Body of pancreas (tissue), 4 donors: ENCODE measurements at regions not wholly inside any gene's neighbourhood (a gene's known extent, or its start where the extent isn't known, plus 50 kb on each side); places are given as distances from the start of the nearest gene placed in this dataset.
A peak's percentile ranks its signal among the peaks of the same experiment; 100 is the strongest.

ENCODE experiments used
- ATAC-seq: fragments of 150-250 bp; one replicate; pipeline ENCODE4 v1.9.1; 2016
- DNase-seq, 4 donors: peaks; one replicate each; pipeline ENCODE4 v3.0.0-alpha.2; 2019
- H3K27ac ChIP-seq, 4 donors: fragments of 200-600 bp; sonication (generic); 1 replicate in 3 of 4; 2 replicates in 1 of 4; pipeline versions ENCODE4 v1.5.1 to v1.6.1; 2016 to 2019; ENCODE audit warnings: mild to moderate bottlenecking in 1 of 4, mixed read lengths in 1 of 4, moderate library complexity in 1 of 4
- H3K27me3 ChIP-seq, 2 donors: fragments of 200-600 bp; sonication (generic); one replicate each; pipeline ENCODE4 v1.6.0; 2016; ENCODE audit warnings: mild to moderate bottlenecking in 1 of 2
- H3K36me3 ChIP-seq, 2 donors: fragments of 200-600 bp; sonication (generic); replicated peaks in 1 of 2; 2 replicates each; pipeline ENCODE4 v1.5.1; 2016; ENCODE audit warnings: low read depth in 2 of 2; ENCODE audit not compliant: insufficient read depth in 1 of 2
- H3K4me1 ChIP-seq: fragments of 200-600 bp; sonication (generic); one replicate; pipeline ENCODE4 v1.6.0; 2016
- H3K4me3 ChIP-seq, 2 donors: fragments of 200-600 bp; sonication (generic); 1 replicate in 1 of 2; 2 replicates in 1 of 2; pipeline ENCODE4 v1.5.1; 2016 to 2019
- H3K9me3 ChIP-seq, 3 donors: fragments of 200-600 bp; sonication (generic); 1 replicate in 2 of 3; 2 replicates in 1 of 3; pipeline ENCODE4 v1.5.1; 2016
- POLR2A ChIP-seq, 3 donors: fragments of 450-650 bp; IDR thresholded peaks; one replicate each; pipeline ENCODE4 v1.6.1; 2016; ENCODE audit warnings: antibody characterized with exemption in 3 of 3, mild to moderate bottlenecking in 2 of 3
- WGBS, 2 donors: methylation state at CpG; one replicate each; pipeline ENCODE4 v1.1.5; 2017; 5-methylcytosine and 5-hydroxymethylcytosine counted together
- intact Hi-C: fragments of 100-400 bp; cut with DNase I; formaldehyde crosslinking; loops from one replicate; pipeline ENCODE4 v1.15.1; 2023
- TF ChIP-seq, protein P1 (sequence below), 7 experiments: fragments of 450-650 bp in 4 of 7; fragments of 200-600 bp in 3 of 7; sonication (generic) in 3 of 7; IDR thresholded peaks; one replicate each; pipeline ENCODE4 v1.5.1; 2016 to 2019; ENCODE audit warnings: antibody characterized with exemption in 7 of 7

DNA sequence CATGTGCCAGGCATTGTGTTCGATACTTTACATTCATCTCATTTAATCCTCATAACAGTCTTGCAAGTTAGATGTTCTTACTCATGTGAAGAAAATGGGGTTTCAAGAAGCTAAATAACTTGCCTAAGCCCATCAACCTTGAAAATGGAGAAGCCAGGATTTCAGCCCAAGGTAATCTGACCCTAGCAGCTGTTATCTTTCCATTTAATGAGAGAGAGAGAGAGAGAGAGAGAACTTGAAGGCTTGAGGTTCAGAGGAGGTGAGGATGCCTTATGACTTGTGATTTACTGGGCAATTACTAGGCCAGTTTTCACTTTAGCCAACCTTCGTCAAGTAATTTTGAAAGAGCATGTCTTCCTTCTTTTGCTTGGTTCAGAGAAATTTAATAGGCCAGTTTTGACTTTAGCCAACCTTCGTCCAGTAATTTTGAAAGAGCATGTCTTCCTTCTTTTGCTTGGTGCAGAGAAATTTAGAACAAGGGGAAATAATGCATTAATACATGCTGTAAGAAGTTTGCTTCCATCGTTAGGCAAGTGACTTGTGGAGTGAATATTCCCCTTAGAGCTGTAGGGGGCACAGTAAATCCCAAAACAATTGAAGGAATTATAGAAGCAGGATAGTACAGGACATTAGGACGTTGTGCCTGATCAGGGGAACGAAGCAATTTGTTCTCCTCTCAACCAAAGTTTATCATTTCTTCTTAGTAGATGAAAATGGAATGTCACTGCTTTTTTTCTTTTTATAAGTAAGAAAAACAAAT is 143.0 kb upstream of the BMPER start:
- Histone ChIP-seq H3K27ac (no peak overlapping the region), H3K4me1 (peaks cover 16% of the 10 kb centered on the region), H3K9me3 (no peaks in the 10 kb centered on the region), H3K27me3 (no peaks in the 10 kb centered on the region), H3K36me3 (no peaks in the 10 kb centered on the region), H3K4me3 (no peak overlapping the region)
- TF ChIP-seq, protein P1, sequence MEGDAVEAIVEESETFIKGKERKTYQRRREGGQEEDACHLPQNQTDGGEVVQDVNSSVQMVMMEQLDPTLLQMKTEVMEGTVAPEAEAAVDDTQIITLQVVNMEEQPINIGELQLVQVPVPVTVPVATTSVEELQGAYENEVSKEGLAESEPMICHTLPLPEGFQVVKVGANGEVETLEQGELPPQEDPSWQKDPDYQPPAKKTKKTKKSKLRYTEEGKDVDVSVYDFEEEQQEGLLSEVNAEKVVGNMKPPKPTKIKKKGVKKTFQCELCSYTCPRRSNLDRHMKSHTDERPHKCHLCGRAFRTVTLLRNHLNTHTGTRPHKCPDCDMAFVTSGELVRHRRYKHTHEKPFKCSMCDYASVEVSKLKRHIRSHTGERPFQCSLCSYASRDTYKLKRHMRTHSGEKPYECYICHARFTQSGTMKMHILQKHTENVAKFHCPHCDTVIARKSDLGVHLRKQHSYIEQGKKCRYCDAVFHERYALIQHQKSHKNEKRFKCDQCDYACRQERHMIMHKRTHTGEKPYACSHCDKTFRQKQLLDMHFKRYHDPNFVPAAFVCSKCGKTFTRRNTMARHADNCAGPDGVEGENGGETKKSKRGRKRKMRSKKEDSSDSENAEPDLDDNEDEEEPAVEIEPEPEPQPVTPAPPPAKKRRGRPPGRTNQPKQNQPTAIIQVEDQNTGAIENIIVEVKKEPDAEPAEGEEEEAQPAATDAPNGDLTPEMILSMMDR (IDR thresholded peaks at IDR 0.05), result no peak
- no peak for ATAC-seq
- WGBS, 2 donors, result 81 to 91% methylated on average over 6 of the region's 6 CpGs
- no peak for DNase-seq
- intact Hi-C loops, result no loop called here

- Histone ChIP-seq H3K27ac (no peak overlapping the region), H3K27me3 (no peaks in the 10 kb centered on the region), H3K36me3 (no peaks in the 10 kb centered on the region), H3K4me3 (no peak overlapping the region), H3K4me1 (peaks cover 16% of the 10 kb centered on the region), H3K9me3 (no peaks in the 10 kb centered on the region)
- intact Hi-C loops, result no loop called here
- ATAC-seq (no peak), DNase-seq (no peak)
- 93 to 96% methylated on average over 3 of the region's 3 CpGs for WGBS, 2 donors
- no peak for TF ChIP-seq POLR2A (IDR thresholded peaks at IDR 0.05)
- TF ChIP-seq, protein P1 (IDR thresholded peaks at IDR 0.05), result no peak
Observed at GRCh38 chr7:33762911-33763306, 142.4 kb upstream of the BMPER start.

DNA sequence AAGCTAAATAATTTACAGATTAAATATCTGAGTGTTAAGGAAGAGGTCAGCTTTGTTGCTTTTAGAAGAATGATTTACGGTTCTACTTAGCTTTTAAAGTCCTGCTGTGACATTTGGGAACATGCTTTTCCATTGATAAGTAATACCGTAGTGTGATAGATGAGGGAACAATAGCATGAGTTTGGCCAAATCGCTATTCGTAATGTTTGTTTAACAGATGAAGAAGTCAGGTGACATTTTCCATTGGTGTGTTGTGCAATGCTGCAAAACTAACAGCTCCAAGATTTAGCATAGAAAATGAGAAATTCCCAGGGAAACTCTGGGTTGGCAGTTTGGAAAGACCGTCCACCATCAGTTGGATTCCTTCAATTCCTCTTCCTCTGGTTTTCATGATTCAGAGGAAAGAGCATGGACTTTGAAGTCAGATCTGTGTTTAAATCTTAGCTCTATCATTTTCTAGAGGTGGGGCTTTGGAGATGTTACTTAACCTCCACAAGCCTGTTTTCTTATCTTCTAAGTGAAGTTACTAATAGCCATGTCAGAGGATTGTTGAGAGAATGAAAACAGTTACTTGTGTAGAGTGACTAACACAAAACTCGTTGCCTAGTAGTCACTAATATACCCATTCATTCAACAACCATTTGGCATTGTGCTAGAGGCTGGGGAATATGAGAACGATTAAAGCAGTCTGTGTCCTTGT is 140.4 kb upstream of the BMPER start:
- Histone ChIP-seq H3K27me3 (no peaks in the 10 kb centered on the region), H3K4me3 (no peak overlapping the region), H3K4me1 (peaks cover 16% of the 10 kb centered on the region), H3K9me3 (no peaks in the 10 kb centered on the region), H3K27ac (peak overlapping the region in 2 of 4 donors; percentile 35 to 51), H3K36me3 (no peaks in the 10 kb centered on the region)
- DNase-seq (peak in 3 of 4 donors; percentile 14 to 73 (median 20)), ATAC-seq (peak; percentile 97)
- 25 to 29% methylated on average over 7 of the region's 7 CpGs for WGBS, 2 donors
- intact Hi-C loops, result no loop called here
- TF ChIP-seq, protein P1 (IDR thresholded peaks at IDR 0.05), result no peak
- no peak for TF ChIP-seq POLR2A (IDR thresholded peaks at IDR 0.05)

DNA sequence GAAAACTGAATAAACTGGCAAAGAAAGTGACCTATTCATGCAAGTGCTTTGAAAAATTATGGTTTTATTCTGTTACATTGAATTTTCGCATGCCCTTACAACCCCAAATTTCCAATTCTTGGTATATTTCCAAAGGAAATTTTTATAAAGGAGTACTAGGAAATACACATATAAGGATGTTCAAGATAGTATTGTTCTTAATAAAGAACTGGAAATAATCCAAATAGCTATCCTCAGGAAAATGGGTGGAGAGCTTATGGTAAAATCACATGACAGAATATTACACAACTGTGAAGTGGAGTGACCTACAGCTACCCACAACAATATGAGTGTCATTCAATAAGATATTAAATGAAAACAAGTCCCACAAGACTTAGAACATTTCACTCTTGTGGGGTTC is 138.9 kb upstream of the BMPER start:
- Histone ChIP-seq H3K4me3 (no peak overlapping the region), H3K36me3 (no peaks in the 10 kb centered on the region), H3K27me3 (no peaks in the 10 kb centered on the region), H3K9me3 (no peaks in the 10 kb centered on the region), H3K4me1 (peaks cover 16% of the 10 kb centered on the region), H3K27ac (no peak overlapping the region)
- intact Hi-C loops, result no loop called here
- ATAC-seq (no peak), DNase-seq (no peak)
- no peak for TF ChIP-seq POLR2A (IDR thresholded peaks at IDR 0.05)
- TF ChIP-seq, protein P1 (IDR thresholded peaks at IDR 0.05), result no peak
- 58 to 91% methylated on average over 1 of the region's 1 CpG for WGBS, 2 donors
